ENCODE measurements at regions not wholly inside any gene's neighbourhood (a gene's known extent, or its start where the extent isn't known, plus 50 kb on each side); places are given as distances from the start of the nearest gene placed in this dataset.
"Not testable (repeated sequence)": the region's sequence is repeated elsewhere in the genome, so short reads cannot be mapped to it uniquely, and the experiment has no call there.

GRCh38 chr10:121338206-121338980 is 259.9 kb downstream of the FGFR2 start:
- no peak for DNase-seq

GRCh38 chr10:121339114-121339513 is 259.1 kb downstream of the FGFR2 start:
- no peak for DNase-seq

GRCh38 chr10:121340271-121340831 is 257.9 kb downstream of the FGFR2 start:
- peak; percentile 50 for DNase-seq

- no peak for DNase-seq
These were observed 246.7 kb downstream of the FGFR2 start for GRCh38 chr10:121351540-121351939.

GRCh38 chr10:121352231-121352855 is 245.9 kb downstream of the FGFR2 start:
- DNase-seq, result no peak

GRCh38 chr10:121355161-121355560 is 243.1 kb downstream of the FGFR2 start:
- no peak for DNase-seq

- no peak for DNase-seq
These were observed 242.1 kb downstream of the FGFR2 start for GRCh38 chr10:121356183-121356582.

- DNase-seq, result no peak
These were observed 240.8 kb downstream of the FGFR2 start for GRCh38 chr10:121357401-121357800.

- no peak for DNase-seq
These were observed 236.2 kb downstream of the FGFR2 start for GRCh38 chr10:121362026-121362425.

GRCh38 chr10:121365566-121365965 is 232.7 kb downstream of the FGFR2 start:
- no peak for DNase-seq

- no peak for DNase-seq
These were observed 229.8 kb downstream of the FGFR2 start for GRCh38 chr10:121368347-121369025.

- DNase-seq, result no peak
These were observed 228.6 kb downstream of the FGFR2 start for GRCh38 chr10:121369616-121370015.

- DNase-seq, result no peak
These were observed 226.4 kb downstream of the FGFR2 start for GRCh38 chr10:121371836-121372235.

- no peak for DNase-seq
These were observed 224.8 kb downstream of the FGFR2 start for GRCh38 chr10:121373411-121373810.

- no peak for DNase-seq
These were observed 224.1 kb downstream of the FGFR2 start for GRCh38 chr10:121374121-121374520.

GRCh38 chr10:121375172-121375571 is 223.1 kb downstream of the FGFR2 start:
- no peak for DNase-seq

GRCh38 chr10:121378251-121378801 is 219.9 kb downstream of the FGFR2 start:
- DNase-seq, result peak; percentile 17

- peak; percentile 15 for DNase-seq
These were observed 219.2 kb downstream of the FGFR2 start for GRCh38 chr10:121379013-121379412.

GRCh38 chr10:121380211-121380610 is 218.0 kb downstream of the FGFR2 start:
- DNase-seq, result no peak

GRCh38 chr10:121382029-121382520 is 216.2 kb downstream of the FGFR2 start:
- DNase-seq, result not testable (repeated sequence)

- no peak for DNase-seq
These were observed 213.1 kb downstream of the FGFR2 start for GRCh38 chr10:121385136-121385535.

GRCh38 chr10:121392657-121393056 is 205.6 kb downstream of the FGFR2 start:
- DNase-seq, result no peak

GRCh38 chr10:121393522-121393921 is 204.7 kb downstream of the FGFR2 start:
- no peak for DNase-seq
